Loucy (cell line): ENCODE measurements at regions not wholly inside any gene's neighbourhood (a gene's known extent, or its start where the extent isn't known, plus 50 kb on each side); places are given as distances from the start of the nearest gene placed in this dataset.

Experiments used
- H2AFZ ChIP-seq: fragments of 200-600 bp; sonication (generic); 2 replicates; pipeline ENCODE4 v1.6.0; 2016; ENCODE audit warnings: antibody characterized with exemption, mild to moderate bottlenecking, low read length, moderate library complexity
- H3F3A ChIP-seq: fragments of 200-600 bp; 2 replicates; pipeline ENCODE4 v1.6.0; 2016; ENCODE audit warnings: antibody characterized with exemption, low read depth, mild to moderate bottlenecking
- H3K27me3 ChIP-seq: fragments of 200-600 bp; sonication (generic); 2 replicates; pipeline ENCODE4 v1.6.1; 2014; ENCODE audit warnings: low read length, mild to moderate bottlenecking; ENCODE audit not compliant: insufficient read depth, poor library complexity, severe bottlenecking
- H3K36me3 ChIP-seq: fragments of 200-600 bp; sonication (generic); 2 replicates; pipeline ENCODE4 v1.6.1; 2016; ENCODE audit warnings: low read length; ENCODE audit not compliant: insufficient read depth
- H3K4me1 ChIP-seq: fragments of 200-600 bp; sonication (generic); 2 replicates; pipeline ENCODE4 v1.5.1; 2014; ENCODE audit warnings: low read length, mild to moderate bottlenecking; ENCODE audit not compliant: insufficient read depth, poor library complexity, severe bottlenecking
- H3K4me2 ChIP-seq: fragments of 200-600 bp; sonication (generic); 2 replicates; pipeline ENCODE4 v1.6.0; 2014; ENCODE audit warnings: antibody characterized with exemption, low read length, low read depth, mild to moderate bottlenecking; ENCODE audit not compliant: poor library complexity, severe bottlenecking
- H3K4me3 ChIP-seq: fragments of 200-600 bp; sonication (generic); 2 replicates; pipeline ENCODE4 v1.5.1; 2014; ENCODE audit warnings: low read length, mild to moderate bottlenecking, mixed read lengths; ENCODE audit not compliant: poor library complexity, severe bottlenecking
- H3K79me2 ChIP-seq: fragments of 200-600 bp; sonication (generic); 2 replicates; pipeline ENCODE4 v1.6.1; 2014; ENCODE audit warnings: low read length; ENCODE audit not compliant: insufficient read depth
- H3K9ac ChIP-seq: fragments of 200-600 bp; sonication (generic); 2 replicates; pipeline ENCODE4 v1.6.0; 2014; ENCODE audit warnings: mild to moderate bottlenecking, low read depth, low read length, moderate library complexity; ENCODE audit not compliant: poor library complexity, severe bottlenecking
- H3K9me2 ChIP-seq: fragments of 200-600 bp; sonication (generic); replicated peaks from 2 replicates; pipeline ENCODE4 v1.6.1; 2016; ENCODE audit warnings: low read depth, low read length, mixed read lengths
- H3K9me3 ChIP-seq: fragments of 200-600 bp; sonication (generic); 2 replicates; pipeline ENCODE4 v1.6.1; 2014; ENCODE audit warnings: mild to moderate bottlenecking, antibody characterized with exemption, low read length, low read depth; ENCODE audit not compliant: insufficient read depth
- H4K20me1 ChIP-seq: fragments of 200-600 bp; sonication (generic); 2 replicates; pipeline ENCODE4 v1.6.0; 2014; ENCODE audit warnings: antibody characterized with exemption, low read length, mild to moderate bottlenecking; ENCODE audit not compliant: insufficient read depth, poor library complexity, severe bottlenecking
- CTCF ChIP-seq: fragments of 200-600 bp; sonication (generic); conservative IDR thresholded peaks from 2 replicates; pipeline ENCODE4 v1.5.1; 2014; ENCODE audit warnings: mild to moderate bottlenecking, antibody characterized with exemption, low read length
- EZH2phosphoT487 ChIP-seq: fragments of 200-600 bp; IDR thresholded peaks from 2 replicates; pipeline ENCODE4 v1.6.1; 2018; ENCODE audit warnings: antibody characterized with exemption, mild to moderate bottlenecking, moderate library complexity, borderline replicate concordance

DNA sequence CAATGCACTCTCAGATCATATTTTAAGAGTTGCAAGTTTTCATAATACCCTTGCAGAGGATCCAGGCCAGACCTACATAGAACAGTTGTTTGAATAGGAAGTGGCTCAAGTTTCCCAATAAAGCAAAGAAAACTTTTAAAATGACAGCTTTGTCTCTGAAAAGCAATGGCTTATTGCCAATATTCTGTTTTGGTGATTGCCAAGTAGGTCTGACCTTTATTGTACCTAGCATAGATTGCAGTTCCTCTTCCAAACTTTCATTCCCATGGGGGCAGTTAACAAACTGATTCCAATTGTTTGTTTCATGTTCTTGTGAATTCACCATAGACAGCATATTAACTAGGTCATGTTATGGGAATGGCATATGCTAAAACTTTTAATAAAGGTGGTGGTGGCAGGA is 664.6 kb upstream of the CA10 start:
- H3F3A ChIP-seq: no peaks in the 10 kb centered on the region
- no peaks in the 10 kb centered on the region for H3K36me3 ChIP-seq
- no peak overlapping the region for H3K4me2 ChIP-seq
- TF ChIP-seq CTCF: no peak
- no peak for TF ChIP-seq EZH2phosphoT487
- no peak overlapping the region for H3K9ac ChIP-seq
- H3K9me2 ChIP-seq: no peaks in the 10 kb centered on the region
- no peaks in the 10 kb centered on the region for H3K79me2 ChIP-seq
- H2AFZ ChIP-seq: no peak overlapping the region
- H3K9me3 ChIP-seq: no peaks in the 10 kb centered on the region
- H3K4me3 ChIP-seq: no peak overlapping the region
- no peaks in the 10 kb centered on the region for H4K20me1 ChIP-seq
- no peaks in the 10 kb centered on the region for H3K27me3 ChIP-seq
- no peaks in the 10 kb centered on the region for H3K4me1 ChIP-seq

- Histone ChIP-seq H3K9me2 (no peaks in the 10 kb centered on the region), H3K4me2 (no peak overlapping the region), H3F3A (no peaks in the 10 kb centered on the region), H4K20me1 (no peaks in the 10 kb centered on the region), H3K36me3 (no peaks in the 10 kb centered on the region), H3K4me3 (no peak overlapping the region), H3K79me2 (no peaks in the 10 kb centered on the region), H3K27me3 (no peaks in the 10 kb centered on the region), H2AFZ (no peak overlapping the region), H3K9ac (no peak overlapping the region), H3K9me3 (no peaks in the 10 kb centered on the region), H3K4me1 (no peaks in the 10 kb centered on the region)
- TF ChIP-seq CTCF: no peak
- TF ChIP-seq EZH2phosphoT487: no peak
Observed at GRCh38 chr17:52790359-52790955, 631.9 kb upstream of the CA10 start.

- Histone ChIP-seq H3K4me1 (no peaks in the 10 kb centered on the region), H3K79me2 (no peaks in the 10 kb centered on the region), H2AFZ (no peak overlapping the region), H3F3A (no peaks in the 10 kb centered on the region), H4K20me1 (no peaks in the 10 kb centered on the region), H3K4me2 (no peak overlapping the region), H3K27me3 (no peaks in the 10 kb centered on the region), H3K4me3 (no peak overlapping the region), H3K36me3 (no peaks in the 10 kb centered on the region), H3K9ac (no peak overlapping the region), H3K9me2 (no peaks in the 10 kb centered on the region), H3K9me3 (no peaks in the 10 kb centered on the region)
- TF ChIP-seq EZH2phosphoT487: no peak
- TF ChIP-seq CTCF: no peak
Observed at GRCh38 chr17:52789829-52790228, 631.3 kb upstream of the CA10 start.
